NCI-H1417 (cell line): ENCODE measurements at regions not wholly inside any gene's neighbourhood (a gene's known extent, or its start where the extent isn't known, plus 50 kb on each side); places are given as distances from the start of the nearest gene placed in this dataset.

Source experiments
- DNase-seq, 3 experiments: peaks; one replicate each; lab custom pipeline; 2025; lab: John Stamatoyannopoulos, UW

GRCh38 chr13:47178090-47178950 is 281.5 kb upstream of the HTR2A start:
- DNase-seq: no peak

GRCh38 chr13:47175172-47175866 is 278.5 kb upstream of the HTR2A start:
- DNase-seq: no peak

- no peak for DNase-seq
Measured at GRCh38 chr13:47170971-47171370, 274.1 kb upstream of the HTR2A start.

GRCh38 chr13:47168618-47169017 is 271.8 kb upstream of the HTR2A start:
- no peak for DNase-seq

GRCh38 chr13:47168066-47168465 is 271.2 kb upstream of the HTR2A start:
- DNase-seq: no peak

GRCh38 chr13:47166336-47166735 is 269.5 kb upstream of the HTR2A start:
- no peak for DNase-seq

GRCh38 chr13:47159853-47160550 is 263.1 kb upstream of the HTR2A start:
- no peak for DNase-seq

GRCh38 chr13:47158593-47158992 is 261.7 kb upstream of the HTR2A start:
- DNase-seq: no peak

- DNase-seq: no peak
Measured at GRCh38 chr13:47148543-47148942, 251.7 kb upstream of the HTR2A start.

- DNase-seq: no peak
Measured at GRCh38 chr13:47147812-47148119, 250.9 kb upstream of the HTR2A start.

- DNase-seq: no peak
Measured at GRCh38 chr13:47146991-47147811, 250.3 kb upstream of the HTR2A start.

- no peak for DNase-seq
Measured at GRCh38 chr13:47146136-47146535, 249.3 kb upstream of the HTR2A start.

- no peak for DNase-seq
Measured at GRCh38 chr13:47144782-47145181, 247.9 kb upstream of the HTR2A start.

- DNase-seq: peak in 1 of 3 experiments; percentile 1
Measured at GRCh38 chr13:47142105-47142504, 245.3 kb upstream of the HTR2A start.

- no peak for DNase-seq
Measured at GRCh38 chr13:47139519-47139918, 242.7 kb upstream of the HTR2A start.

- peak in 1 of 3 experiments; percentile 50 for DNase-seq
Measured at GRCh38 chr13:47136504-47136941, 239.7 kb upstream of the HTR2A start.

- DNase-seq: peak in 2 of 3 experiments; percentile 13 to 50
Measured at GRCh38 chr13:47135800-47136503, 239.1 kb upstream of the HTR2A start.

GRCh38 chr13:47134939-47135489 is 238.2 kb upstream of the HTR2A start:
- DNase-seq: no peak

- no peak for DNase-seq
Measured at GRCh38 chr13:47133011-47133445, 236.2 kb upstream of the HTR2A start.

GRCh38 chr13:47129461-47129860 is 232.6 kb upstream of the HTR2A start:
- DNase-seq: no peak

- no peak for DNase-seq
Measured at GRCh38 chr13:47126432-47126831, 229.6 kb upstream of the HTR2A start.
